Epithelial cell of proximal tubule (primary cell): ENCODE measurements at regions not wholly inside any gene's neighbourhood (a gene's known extent, or its start where the extent isn't known, plus 50 kb on each side); places are given as distances from the start of the nearest gene placed in this dataset.

Experiments used
- DNase-seq: peaks from one replicate; pipeline ENCODE4 v3.0.0-alpha.2; 2011; ENCODE audit warnings: low read depth
- H3K4me3 ChIP-seq: 2 replicates; pipeline ENCODE4 v1.5.1; 2011; ENCODE audit warnings: low read depth, mild to moderate bottlenecking, low read length
- CTCF ChIP-seq: conservative IDR thresholded peaks from 2 replicates; pipeline ENCODE4 v1.5.1; 2012; ENCODE audit warnings: low read depth, mild to moderate bottlenecking, low read length

DNA sequence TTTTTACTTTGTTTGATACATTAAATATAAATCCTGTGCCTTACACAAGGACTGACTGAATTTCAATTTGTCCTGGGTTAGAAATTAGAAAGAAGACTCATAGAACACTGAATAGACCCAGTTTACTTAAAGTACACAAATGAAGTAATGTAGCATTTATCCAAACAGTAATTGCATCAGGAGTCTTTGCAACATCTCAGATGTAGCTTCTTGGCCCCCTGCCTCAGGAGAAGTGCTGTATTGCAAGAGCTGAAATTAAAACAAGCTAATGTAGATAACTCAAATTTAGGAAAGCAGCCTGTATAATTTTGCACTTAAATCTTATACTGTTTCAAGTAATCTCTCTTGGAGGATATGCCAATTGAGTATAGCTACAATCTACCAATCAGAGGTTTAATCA lies 54.3 kb upstream of the KCND2 start:
- DNase-seq = no peak
- no peak for TF ChIP-seq CTCF
- H3K4me3 ChIP-seq = no peak overlapping the region

DNA sequence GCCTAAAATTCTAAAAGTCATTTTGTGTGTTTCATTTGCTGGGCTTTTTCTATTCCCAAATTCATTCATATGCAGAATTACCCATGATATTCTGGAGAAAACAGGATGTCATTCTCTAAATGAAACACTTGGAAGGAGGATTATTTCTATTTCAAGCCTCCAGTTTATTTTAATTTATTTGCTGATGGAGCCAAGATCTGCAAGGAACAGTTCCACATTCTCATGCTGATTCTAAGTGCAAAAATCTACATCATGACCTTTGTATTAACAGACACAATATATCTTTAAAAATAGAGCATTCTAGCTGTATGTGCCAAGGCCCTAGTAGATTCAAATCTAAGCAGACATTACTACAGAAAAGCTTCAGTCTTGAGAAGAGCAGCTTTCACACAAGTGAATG lies 51.3 kb upstream of the KCND2 start:
- DNase-seq = no peak
- no peak overlapping the region for H3K4me3 ChIP-seq
- TF ChIP-seq CTCF = no peak
